Ascending aorta (tissue), 2 donors: ENCODE measurements at regions not wholly inside any gene's neighbourhood (a gene's known extent, or its start where the extent isn't known, plus 50 kb on each side); places are given as distances from the start of the nearest gene placed in this dataset.

Source experiments
- DNase-seq, 2 donors: peaks; one replicate each; pipeline ENCODE4 v3.0.0-alpha.2; 2019; ENCODE audit warnings: low spot score in 2 of 2
- H3K27ac ChIP-seq, 2 donors: fragments of 200-600 bp; sonication (generic); one replicate each; pipeline ENCODE4 v1.5.1; 2016 to 2017; ENCODE audit warnings: mild to moderate bottlenecking in 1 of 2
- H3K27me3 ChIP-seq: fragments of 200-600 bp; sonication (generic); one replicate; pipeline ENCODE4 v1.5.1; 2017
- H3K36me3 ChIP-seq, 2 donors: fragments of 200-600 bp; sonication (generic); one replicate each; pipeline ENCODE4 v1.5.1; 2016
- H3K4me1 ChIP-seq, 2 donors: fragments of 200-600 bp; sonication (generic); one replicate each; pipeline ENCODE4 v1.5.1; 2016 to 2017; ENCODE audit warnings: mild to moderate bottlenecking in 1 of 2
- H3K4me3 ChIP-seq, 2 donors: fragments of 200-600 bp; sonication (generic); one replicate each; pipeline ENCODE4 v1.5.1; 2016 to 2017; ENCODE audit warnings: mild to moderate bottlenecking in 1 of 2
- H3K9me3 ChIP-seq, 2 donors: fragments of 200-600 bp; sonication (generic); one replicate each; pipeline ENCODE4 v1.5.1; 2016
- CTCF ChIP-seq, 3 experiments: fragments of 200-600 bp in 2 of 3; fragments of 450-650 bp in 1 of 3; sonication (generic) in 2 of 3; IDR thresholded peaks; one replicate each; pipeline ENCODE4 v1.5.1; 2016 to 2019; ENCODE audit warnings: antibody characterized with exemption in 3 of 3, mild to moderate bottlenecking in 1 of 3, moderate library complexity in 1 of 3
- intact Hi-C: fragments of 100-400 bp; cut with DNase I; formaldehyde crosslinking; loops from one replicate; pipeline ENCODE4 v1.15.1; 2023

- DNase-seq = no peak
- intact Hi-C loops = no loop called here
- Histone ChIP-seq H3K36me3 (no peaks in the 10 kb centered on the region), H3K27me3 (no peaks in the 10 kb centered on the region), H3K4me3 (no peak overlapping the region), H3K27ac (no peak overlapping the region), H3K4me1 (no peaks in the 10 kb centered on the region), H3K9me3 (no peaks in the 10 kb centered on the region)
- no peak for TF ChIP-seq CTCF (IDR thresholded peaks at IDR 0.05)
These were observed 1295.2 kb upstream of the SPRY2 start for GRCh38 chr13:81636120-81636519.

GRCh38 chr13:81615031-81615430 lies 1274.1 kb upstream of the SPRY2 start:
- intact Hi-C loops = no loop called here
- Histone ChIP-seq H3K4me3 (no peak overlapping the region), H3K27me3 (no peaks in the 10 kb centered on the region), H3K36me3 (no peaks in the 10 kb centered on the region), H3K9me3 (no peaks in the 10 kb centered on the region), H3K4me1 (no peaks in the 10 kb centered on the region), H3K27ac (no peak overlapping the region)
- DNase-seq = no peak
- TF ChIP-seq CTCF (IDR thresholded peaks at IDR 0.05) = no peak

- intact Hi-C loops = no loop called here
- Histone ChIP-seq H3K4me1 (no peaks in the 10 kb centered on the region), H3K27ac (no peak overlapping the region), H3K4me3 (no peak overlapping the region), H3K36me3 (no peaks in the 10 kb centered on the region), H3K27me3 (no peaks in the 10 kb centered on the region), H3K9me3 (no peaks in the 10 kb centered on the region)
- no peak for DNase-seq
- TF ChIP-seq CTCF (IDR thresholded peaks at IDR 0.05) = no peak
These were observed 1269.7 kb upstream of the SPRY2 start for GRCh38 chr13:81610644-81611043.

- no peak for DNase-seq
- no peak overlapping the region for H3K27ac ChIP-seq
- no peak for TF ChIP-seq CTCF (IDR thresholded peaks at IDR 0.05)
- no peaks in the 10 kb centered on the region for H3K9me3 ChIP-seq
- no peaks in the 10 kb centered on the region for H3K27me3 ChIP-seq
- no peak overlapping the region for H3K4me3 ChIP-seq
- no peaks in the 10 kb centered on the region for H3K36me3 ChIP-seq
- no peaks in the 10 kb centered on the region for H3K4me1 ChIP-seq
- intact Hi-C loops = no loop called here
These were observed 1268.4 kb upstream of the SPRY2 start for GRCh38 chr13:81609335-81609734.

GRCh38 chr13:81606074-81606473 lies 1265.1 kb upstream of the SPRY2 start:
- intact Hi-C loops = no loop called here
- DNase-seq = no peak
- H3K36me3 ChIP-seq = no peaks in the 10 kb centered on the region
- no peak for TF ChIP-seq CTCF (IDR thresholded peaks at IDR 0.05)
- H3K4me3 ChIP-seq = no peak overlapping the region
- H3K27me3 ChIP-seq = no peaks in the 10 kb centered on the region
- no peak overlapping the region for H3K27ac ChIP-seq
- H3K9me3 ChIP-seq = no peaks in the 10 kb centered on the region
- no peaks in the 10 kb centered on the region for H3K4me1 ChIP-seq

GRCh38 chr13:81602241-81602640 lies 1261.3 kb upstream of the SPRY2 start:
- no peak for DNase-seq
- H3K9me3 ChIP-seq = no peaks in the 10 kb centered on the region
- H3K4me3 ChIP-seq = no peak overlapping the region
- no peak overlapping the region for H3K27ac ChIP-seq
- no peaks in the 10 kb centered on the region for H3K4me1 ChIP-seq
- no peak for TF ChIP-seq CTCF (IDR thresholded peaks at IDR 0.05)
- H3K36me3 ChIP-seq = no peaks in the 10 kb centered on the region
- intact Hi-C loops = no loop called here
- no peaks in the 10 kb centered on the region for H3K27me3 ChIP-seq
